MM.1S (cell line): ENCODE measurements at regions not wholly inside any gene's neighbourhood (a gene's known extent, or its start where the extent isn't known, plus 50 kb on each side); places are given as distances from the start of the nearest gene placed in this dataset.
A peak's percentile ranks its signal among the peaks of the same experiment; 100 is the strongest.

ENCODE experiments used
- DNase-seq: peaks from one replicate; pipeline ENCODE4 v3.0.0-alpha.2; 2015
- H2AFZ ChIP-seq: fragments of 300-600 bp; sonication (generic); 2 replicates; pipeline ENCODE4 v1.6.0; 2016; ENCODE audit warnings: antibody characterized with exemption, low read length
- H3F3A ChIP-seq: fragments of 300-600 bp; sonication (generic); 2 replicates; pipeline ENCODE4 v1.6.1; 2016; ENCODE audit warnings: mild to moderate bottlenecking, antibody characterized with exemption, low read length, moderate library complexity, mixed read lengths; ENCODE audit not compliant: insufficient read depth
- H3K27ac ChIP-seq: fragments of 300-600 bp; sonication (generic); 2 replicates; pipeline ENCODE4 v1.5.1; 2016; ENCODE audit warnings: mild to moderate bottlenecking, low read length
- H3K27me3 ChIP-seq: fragments of 300-600 bp; sonication (generic); replicated peaks from 2 replicates; pipeline ENCODE4 v1.6.0; 2016; ENCODE audit warnings: low read length; ENCODE audit not compliant: insufficient read depth
- H3K36me3 ChIP-seq: fragments of 300-600 bp; sonication (generic); replicated peaks from 2 replicates; pipeline ENCODE4 v1.6.1; 2016; ENCODE audit warnings: mild to moderate bottlenecking, low read length, mixed read lengths; ENCODE audit not compliant: insufficient read depth
- H3K4me1 ChIP-seq: fragments of 300-600 bp; sonication (generic); 2 replicates; pipeline ENCODE4 v1.6.1; 2016; ENCODE audit warnings: low read length, mixed read lengths
- H3K4me2 ChIP-seq: fragments of 300-600 bp; sonication (generic); 2 replicates; pipeline ENCODE4 v1.6.0; 2016; ENCODE audit warnings: low read depth, low read length
- H3K4me3 ChIP-seq: fragments of 300-600 bp; sonication (generic); 2 replicates; pipeline ENCODE4 v1.5.1; 2016; ENCODE audit warnings: low read length, mixed read lengths
- H3K79me2 ChIP-seq: fragments of 300-600 bp; sonication (generic); 2 replicates; pipeline ENCODE4 v1.6.1; 2016; ENCODE audit warnings: mixed run types, low read length, mixed read lengths
- H3K9ac ChIP-seq: fragments of 300-600 bp; sonication (generic); 2 replicates; pipeline ENCODE4 v1.6.1; 2016; ENCODE audit warnings: low read length, mixed read lengths
- H3K9me2 ChIP-seq: fragments of 300-600 bp; sonication (generic); replicated peaks from 2 replicates; pipeline ENCODE4 v1.6.1; 2016; ENCODE audit warnings: mild to moderate bottlenecking, low read length, mixed read lengths; ENCODE audit not compliant: insufficient read depth
- H3K9me3 ChIP-seq: fragments of 300-600 bp; sonication (generic); replicated peaks from 2 replicates; pipeline ENCODE4 v1.6.1; 2016; ENCODE audit warnings: mild to moderate bottlenecking, low read length, mixed read lengths; ENCODE audit not compliant: insufficient read depth
- H4K20me1 ChIP-seq: fragments of 300-600 bp; sonication (generic); 2 replicates; pipeline ENCODE4 v1.6.1; 2016; ENCODE audit warnings: mild to moderate bottlenecking, low read length, moderate library complexity, mixed read lengths; ENCODE audit not compliant: insufficient read depth
- CTCF ChIP-seq: fragments of 300-600 bp; sonication (generic); IDR thresholded peaks from 2 replicates; pipeline ENCODE4 v1.5.1; 2016; ENCODE audit warnings: antibody characterized with exemption, low read length, mixed read lengths
- EZH2 ChIP-seq: fragments of 300-600 bp; sonication (generic); optimal IDR thresholded peaks from 2 replicates; pipeline ENCODE3; 2017; ENCODE audit warnings: low read depth, mild to moderate bottlenecking, antibody characterized with exemption, low read length, mixed read lengths
- EZH2phosphoT487 ChIP-seq: fragments of 300-600 bp; sonication (generic); IDR thresholded peaks from 2 replicates; pipeline ENCODE4 v1.6.1; 2018; ENCODE audit warnings: antibody characterized with exemption, low read length

DNA sequence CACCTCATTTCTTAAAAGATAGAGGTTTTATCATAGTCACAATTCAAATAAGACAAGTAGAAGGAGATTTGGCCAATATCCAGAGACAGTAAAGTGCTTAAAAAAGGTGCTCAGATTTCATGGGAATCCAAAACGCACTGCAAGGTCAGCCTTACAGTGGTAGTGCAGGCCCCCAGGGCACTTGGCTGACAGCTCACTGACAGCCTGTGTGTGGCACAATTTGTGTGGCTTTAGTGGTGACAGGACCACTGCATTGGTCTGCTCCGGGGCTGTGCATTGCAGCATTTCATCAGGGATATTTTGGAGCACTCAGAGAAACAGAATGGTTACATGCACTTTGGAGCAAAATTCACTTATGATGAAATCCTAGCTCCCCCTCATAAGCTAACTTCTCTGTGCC is 544.3 kb downstream of the NTRK3 start:
- H2AFZ ChIP-seq: no peak overlapping the region
- H3K27ac ChIP-seq: no peak overlapping the region
- TF ChIP-seq EZH2phosphoT487 (no peak), CTCF (no peak), EZH2 (no peak)

DNA sequence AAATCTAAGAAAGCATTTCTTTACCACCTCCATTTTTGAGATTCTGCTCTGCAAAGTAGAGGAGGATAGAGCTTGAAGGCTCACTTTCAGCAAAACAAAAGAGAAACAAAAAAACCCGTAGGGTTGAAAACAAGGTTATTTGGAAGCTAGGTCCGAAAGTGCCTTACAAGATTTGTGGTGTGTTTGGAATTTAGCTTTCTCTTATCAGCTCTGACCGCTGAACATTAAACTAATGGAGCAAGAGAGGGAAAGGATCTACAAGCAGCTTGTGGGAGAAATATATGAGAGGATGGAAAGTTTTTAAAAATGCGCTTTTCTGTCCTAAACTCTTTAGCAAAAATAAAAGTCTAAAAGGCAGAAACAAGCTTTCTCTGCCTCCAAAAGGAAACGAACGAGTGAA is 545.5 kb downstream of the NTRK3 start:
- Histone ChIP-seq H3K9me2 (no peaks in the 10 kb centered on the region), H2AFZ (no peak overlapping the region), H3F3A (no peaks in the 10 kb centered on the region), H3K4me2 (no peak overlapping the region), H3K27ac (no peak overlapping the region), H3K9me3 (no peaks in the 10 kb centered on the region), H3K4me1 (no peaks in the 10 kb centered on the region), H3K79me2 (no peaks in the 10 kb centered on the region), H3K36me3 (no peaks in the 10 kb centered on the region), H3K9ac (no peak overlapping the region), H4K20me1 (no peaks in the 10 kb centered on the region), H3K4me3 (no peak overlapping the region), H3K27me3 (no peaks in the 10 kb centered on the region)
- no peak for TF ChIP-seq EZH2phosphoT487
- TF ChIP-seq CTCF: no peak
- TF ChIP-seq EZH2: no peak
- peak; percentile 35 for DNase-seq

More for the DNA sequence above, 544.3 kb downstream of the NTRK3 start:
- no peak for DNase-seq
- Histone ChIP-seq H3K79me2 (no peaks in the 10 kb centered on the region), H3K4me3 (no peak overlapping the region), H3K9me2 (no peaks in the 10 kb centered on the region), H4K20me1 (no peaks in the 10 kb centered on the region), H3K27me3 (no peaks in the 10 kb centered on the region), H3F3A (no peaks in the 10 kb centered on the region), H3K9me3 (no peaks in the 10 kb centered on the region), H3K4me2 (no peak overlapping the region), H3K9ac (no peak overlapping the region), H3K36me3 (no peaks in the 10 kb centered on the region), H3K4me1 (no peaks in the 10 kb centered on the region)

DNA sequence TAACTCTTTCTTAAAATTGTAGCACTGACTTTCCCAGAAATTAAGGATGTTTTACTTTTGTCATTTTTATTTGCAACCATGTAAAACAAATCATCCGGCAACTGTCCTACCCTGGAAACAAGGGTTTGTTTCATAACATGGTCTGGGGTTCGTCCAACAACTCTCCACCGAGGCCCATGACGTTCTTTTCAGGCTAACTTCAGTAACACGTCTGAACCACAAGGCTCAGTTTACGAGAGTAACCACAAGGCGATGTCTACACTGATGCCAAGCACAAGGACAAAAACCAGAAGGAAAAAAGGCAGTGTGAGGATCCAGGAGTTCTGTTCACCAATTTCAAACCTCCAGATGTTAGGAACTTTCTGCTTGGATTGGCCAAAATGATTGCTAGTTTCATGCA is 546.1 kb downstream of the NTRK3 start:
- no peak for DNase-seq
- Histone ChIP-seq H4K20me1 (no peaks in the 10 kb centered on the region), H3F3A (no peaks in the 10 kb centered on the region), H3K4me1 (no peaks in the 10 kb centered on the region), H3K9me2 (no peaks in the 10 kb centered on the region), H3K36me3 (no peaks in the 10 kb centered on the region), H3K27me3 (no peaks in the 10 kb centered on the region), H3K9ac (no peak overlapping the region), H3K9me3 (no peaks in the 10 kb centered on the region), H3K27ac (no peak overlapping the region), H3K4me3 (no peak overlapping the region), H3K4me2 (no peak overlapping the region), H3K79me2 (no peaks in the 10 kb centered on the region), H2AFZ (no peak overlapping the region)
- TF ChIP-seq EZH2phosphoT487 (no peak), EZH2 (no peak), CTCF (no peak)
